Parathyroid adenoma (tissue), 2 donors: ENCODE measurements at regions not wholly inside any gene's neighbourhood (a gene's known extent, or its start where the extent isn't known, plus 50 kb on each side); places are given as distances from the start of the nearest gene placed in this dataset.

Source experiments
- H2AFZ ChIP-seq: fragments of 300-600 bp; sonication (generic); one replicate; pipeline ENCODE4 v1.7.0; 2017; ENCODE audit warnings: antibody characterized with exemption, mild to moderate bottlenecking
- H3K27ac ChIP-seq: fragments of 300-600 bp; sonication (generic); one replicate; pipeline ENCODE4 v1.7.0; 2017
- H3K27me3 ChIP-seq: fragments of 300-600 bp; sonication (generic); one replicate; pipeline ENCODE4 v1.7.0; 2017; ENCODE audit warnings: low read length; ENCODE audit not compliant: control insufficient read depth, insufficient read depth
- H3K36me3 ChIP-seq: fragments of 300-600 bp; sonication (generic); one replicate; pipeline ENCODE4 v1.7.0; 2017; ENCODE audit warnings: low read length; ENCODE audit not compliant: control insufficient read depth, insufficient read depth
- H3K4me1 ChIP-seq: fragments of 300-600 bp; sonication (generic); one replicate; pipeline ENCODE4 v1.7.0; 2017; ENCODE audit warnings: control low read depth
- H3K4me2 ChIP-seq: fragments of 300-600 bp; sonication (generic); one replicate; pipeline ENCODE4 v1.7.0; 2017; ENCODE audit warnings: low read length
- H3K4me3 ChIP-seq: fragments of 300-600 bp; sonication (generic); one replicate; pipeline ENCODE4 v1.7.0; 2017; ENCODE audit warnings: low read depth, low read length
- H3K79me2 ChIP-seq: fragments of 300-600 bp; sonication (generic); one replicate; pipeline ENCODE4 v1.7.0; 2017; ENCODE audit warnings: control low read depth
- H3K9ac ChIP-seq: fragments of 300-600 bp; sonication (generic); one replicate; pipeline ENCODE4 v1.7.0; 2017; ENCODE audit warnings: mild to moderate bottlenecking
- H3K9me3 ChIP-seq: fragments of 300-600 bp; sonication (generic); one replicate; pipeline ENCODE4 v1.7.0; 2017; ENCODE audit warnings: low read length; ENCODE audit not compliant: control insufficient read depth
- CTCF ChIP-seq: fragments of 300-600 bp; sonication (generic); IDR thresholded peaks from one replicate; pipeline ENCODE4 v1.7.0; 2017; ENCODE audit warnings: antibody characterized with exemption, mild to moderate bottlenecking
- donor health status: primary hyperparathyroidism.

DNA sequence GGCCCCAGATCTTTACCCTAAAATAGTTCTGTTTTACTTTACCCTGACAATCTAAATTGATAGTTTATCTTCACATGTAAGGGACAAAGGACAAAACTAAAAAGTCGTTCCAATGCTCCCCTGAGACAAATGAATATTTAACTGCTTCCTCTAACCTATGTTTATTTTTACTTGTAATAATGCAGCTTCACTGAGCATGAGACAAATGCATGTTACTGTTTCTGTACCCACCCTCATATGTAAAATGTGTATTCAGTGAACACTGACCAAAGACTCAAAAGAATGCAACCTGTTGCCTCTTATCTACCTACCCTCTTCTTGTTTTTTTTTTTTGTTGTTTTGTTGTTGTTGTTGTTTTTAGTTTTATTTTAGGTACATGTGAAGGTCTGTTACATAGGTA, 1570.9 kb upstream of the SLC39A10 start:
- Histone ChIP-seq H3K27me3 (no peaks in the 10 kb centered on the region), H3K4me1 (no peaks in the 10 kb centered on the region), H3K4me3 (no peak overlapping the region), H3K27ac (no peak overlapping the region), H3K4me2 (no peak overlapping the region), H2AFZ (no peak overlapping the region), H3K9ac (no peak overlapping the region), H3K9me3 (no peaks in the 10 kb centered on the region), H3K79me2 (no peaks in the 10 kb centered on the region), H3K36me3 (no peaks in the 10 kb centered on the region)
- TF ChIP-seq CTCF: no peak

- no peaks in the 10 kb centered on the region for H3K36me3 ChIP-seq
- H3K79me2 ChIP-seq: no peaks in the 10 kb centered on the region
- H3K9ac ChIP-seq: no peak overlapping the region
- H3K4me3 ChIP-seq: no peak overlapping the region
- H2AFZ ChIP-seq: no peak overlapping the region
- H3K27ac ChIP-seq: no peak overlapping the region
- no peak overlapping the region for H3K4me2 ChIP-seq
- no peaks in the 10 kb centered on the region for H3K27me3 ChIP-seq
- no peaks in the 10 kb centered on the region for H3K9me3 ChIP-seq
- H3K4me1 ChIP-seq: no peaks in the 10 kb centered on the region
- no peak for TF ChIP-seq CTCF
Measured at GRCh38 chr2:194079989-194080388, 1577.0 kb upstream of the SLC39A10 start.

DNA sequence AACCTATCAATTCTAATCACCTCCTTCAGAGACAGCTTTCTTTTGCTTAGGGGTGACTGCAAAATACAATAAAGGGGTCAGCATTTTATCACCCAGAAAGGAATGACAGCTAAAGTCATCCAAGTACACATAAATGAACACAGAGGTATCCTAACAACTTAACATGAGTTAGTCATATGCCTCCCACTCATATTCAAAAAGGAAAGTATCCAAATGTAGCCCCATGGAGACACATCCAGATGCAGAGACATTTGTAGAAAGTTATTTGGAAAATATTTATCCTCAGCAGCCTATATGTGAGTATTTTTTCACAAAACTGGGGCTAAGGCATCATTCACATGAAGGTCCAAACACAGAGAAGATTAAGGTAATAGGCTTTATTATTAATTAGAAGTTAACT, 1579.7 kb upstream of the SLC39A10 start:
- Histone ChIP-seq H3K4me3 (no peak overlapping the region), H3K4me2 (no peak overlapping the region), H3K4me1 (no peaks in the 10 kb centered on the region), H3K9ac (no peak overlapping the region), H3K36me3 (no peaks in the 10 kb centered on the region), H3K79me2 (no peaks in the 10 kb centered on the region), H3K27ac (no peak overlapping the region), H3K9me3 (no peaks in the 10 kb centered on the region), H3K27me3 (no peaks in the 10 kb centered on the region), H2AFZ (no peak overlapping the region)
- no peak for TF ChIP-seq CTCF

- Histone ChIP-seq H3K27me3 (no peaks in the 10 kb centered on the region), H2AFZ (no peak overlapping the region), H3K4me1 (no peaks in the 10 kb centered on the region), H3K79me2 (no peaks in the 10 kb centered on the region), H3K36me3 (no peaks in the 10 kb centered on the region), H3K9me3 (no peaks in the 10 kb centered on the region), H3K4me2 (no peak overlapping the region), H3K9ac (no peak overlapping the region), H3K27ac (no peak overlapping the region), H3K4me3 (no peak overlapping the region)
- TF ChIP-seq CTCF: no peak
Measured at GRCh38 chr2:194062401-194062800, 1594.6 kb upstream of the SLC39A10 start.

GRCh38 chr2:194060269-194060668, 1596.8 kb upstream of the SLC39A10 start:
- H3K4me3 ChIP-seq: no peak overlapping the region
- no peak for TF ChIP-seq CTCF

More at GRCh38 chr2:194060269-194060668, 1596.8 kb upstream of the SLC39A10 start:
- Histone ChIP-seq H3K27ac (no peak overlapping the region), H3K36me3 (no peaks in the 10 kb centered on the region), H3K9ac (no peak overlapping the region), H3K4me2 (no peak overlapping the region), H3K79me2 (no peaks in the 10 kb centered on the region), H3K4me1 (no peaks in the 10 kb centered on the region), H2AFZ (no peak overlapping the region), H3K9me3 (no peaks in the 10 kb centered on the region), H3K27me3 (no peaks in the 10 kb centered on the region)
